HG03097 (cell line): ENCODE measurements at regions not wholly inside any gene's neighbourhood (a gene's known extent, or its start where the extent isn't known, plus 50 kb on each side); places are given as distances from the start of the nearest gene placed in this dataset.

ENCODE experiments used
- ATAC-seq: cut with Tn5 transposase; IDR thresholded peaks from one replicate; pipeline ENCODE4 v1.9.1; 2021; ENCODE audit not compliant: unreplicated experiment, low FRiP score

GRCh38 chr1:55542901-55543504 lies 327.8 kb upstream of the USP24 start:
- no peak for ATAC-seq

- no peak for ATAC-seq
Measured at GRCh38 chr1:55541296-55541695, 326.1 kb upstream of the USP24 start.

- no peak for ATAC-seq
Measured at GRCh38 chr1:55539652-55540512, 324.7 kb upstream of the USP24 start.

- no peak for ATAC-seq
Measured at GRCh38 chr1:55538428-55538827, 323.3 kb upstream of the USP24 start.

- ATAC-seq, result no peak
Measured at GRCh38 chr1:55536545-55536865, 321.3 kb upstream of the USP24 start.

- ATAC-seq, result no peak
Measured at GRCh38 chr1:55535724-55536544, 320.8 kb upstream of the USP24 start.

GRCh38 chr1:55534565-55535121 lies 319.5 kb upstream of the USP24 start:
- ATAC-seq, result no peak

- no peak for ATAC-seq
Measured at GRCh38 chr1:55531644-55532043, 316.5 kb upstream of the USP24 start.

- no peak for ATAC-seq
Measured at GRCh38 chr1:55530749-55531478, 315.8 kb upstream of the USP24 start.

- no peak for ATAC-seq
Measured at GRCh38 chr1:55529017-55529416, 313.9 kb upstream of the USP24 start.

GRCh38 chr1:55527831-55528230 lies 312.7 kb upstream of the USP24 start:
- ATAC-seq, result no peak

- ATAC-seq, result no peak
Measured at GRCh38 chr1:55526716-55527115, 311.6 kb upstream of the USP24 start.

GRCh38 chr1:55524006-55524405 lies 308.8 kb upstream of the USP24 start:
- ATAC-seq, result no peak

- ATAC-seq, result no peak
Measured at GRCh38 chr1:55522982-55523381, 307.8 kb upstream of the USP24 start.

GRCh38 chr1:55522353-55522903 lies 307.3 kb upstream of the USP24 start:
- ATAC-seq, result no peak

- no peak for ATAC-seq
Measured at GRCh38 chr1:55520861-55521260, 305.7 kb upstream of the USP24 start.

- ATAC-seq, result no peak
Measured at GRCh38 chr1:55519937-55520683, 304.9 kb upstream of the USP24 start.

GRCh38 chr1:55519276-55519675 lies 304.1 kb upstream of the USP24 start:
- no peak for ATAC-seq

GRCh38 chr1:55517036-55517435 lies 301.9 kb upstream of the USP24 start:
- no peak for ATAC-seq
